CD4-positive, alpha-beta T cell treated with Interferon gamma for 1 hour (primary cell): ENCODE measurements at regions not wholly inside any gene's neighbourhood (a gene's known extent, or its start where the extent isn't known, plus 50 kb on each side); places are given as distances from the start of the nearest gene placed in this dataset.

Source experiments
- DNase-seq: peaks from one replicate; pipeline ENCODE4 v3.0.0-alpha.2; 2020

GRCh38 chr7:26065652-26066051 lies 86.3 kb upstream of the NFE2L3 start:
- no peak for DNase-seq

GRCh38 chr7:26066736-26067135 lies 85.3 kb upstream of the NFE2L3 start:
- no peak for DNase-seq

DNA sequence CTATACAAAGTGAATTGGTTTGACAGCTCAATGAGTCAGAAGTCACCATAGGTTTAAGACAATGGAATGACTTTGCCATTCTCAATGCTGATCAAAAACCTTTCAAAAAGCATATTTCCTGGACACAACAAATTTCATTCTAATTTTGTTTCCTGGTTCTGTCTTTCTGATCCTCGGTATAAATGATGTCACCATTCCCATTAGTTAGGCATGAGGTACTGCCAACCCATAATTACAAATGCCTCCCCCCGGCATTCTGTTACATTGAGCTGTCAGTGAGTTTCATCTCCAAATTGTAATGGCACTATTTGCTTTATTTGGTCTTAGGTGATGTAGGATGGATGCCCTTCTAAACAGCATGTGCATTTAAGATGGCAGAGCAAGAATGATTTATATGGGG lies 81.7 kb upstream of the NFE2L3 start:
- DNase-seq = no peak

DNA sequence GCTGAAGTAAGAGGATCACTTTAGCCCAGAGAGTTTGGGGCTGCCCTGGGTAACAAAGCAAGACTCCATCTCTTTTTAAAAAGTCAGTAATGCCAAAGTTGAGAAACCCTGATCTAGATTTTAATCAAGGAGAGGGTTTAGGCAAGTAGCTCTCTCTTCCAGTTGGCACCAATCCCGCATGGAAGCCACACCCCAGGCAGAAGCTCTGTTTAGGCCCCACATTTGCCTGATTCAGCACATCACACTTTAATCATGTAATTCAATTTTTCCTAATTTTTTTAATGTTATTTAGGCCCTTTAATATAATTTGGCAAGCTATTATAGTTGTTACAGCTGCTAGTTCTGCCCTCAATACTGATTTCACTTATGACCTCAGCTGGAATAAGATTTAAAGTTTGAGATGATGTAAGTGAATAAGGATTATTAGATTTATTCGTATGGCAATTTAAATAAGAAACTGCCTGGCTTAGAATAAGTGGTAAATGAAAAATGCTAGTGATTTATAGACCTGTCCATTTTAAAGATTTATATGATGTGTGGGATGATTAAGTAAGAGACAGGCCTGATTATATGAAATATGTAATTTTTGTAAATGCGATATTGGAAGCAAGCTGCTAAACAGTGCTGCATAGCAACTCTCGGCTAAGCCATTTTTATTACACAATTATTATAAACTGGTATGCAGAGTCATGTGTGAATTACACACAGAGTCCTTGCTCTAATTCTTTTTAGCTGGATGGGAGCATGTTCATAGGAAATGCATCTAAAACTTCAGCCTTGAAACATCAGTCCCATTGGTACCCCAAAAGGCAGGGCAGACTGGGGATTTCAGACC lies 80.2 kb upstream of the NFE2L3 start:
- no peak for DNase-seq

GRCh38 chr7:26073041-26073440 lies 79.0 kb upstream of the NFE2L3 start:
- DNase-seq = no peak

- no peak for DNase-seq
Observed at GRCh38 chr7:26074919-26075318, 77.1 kb upstream of the NFE2L3 start.

DNA sequence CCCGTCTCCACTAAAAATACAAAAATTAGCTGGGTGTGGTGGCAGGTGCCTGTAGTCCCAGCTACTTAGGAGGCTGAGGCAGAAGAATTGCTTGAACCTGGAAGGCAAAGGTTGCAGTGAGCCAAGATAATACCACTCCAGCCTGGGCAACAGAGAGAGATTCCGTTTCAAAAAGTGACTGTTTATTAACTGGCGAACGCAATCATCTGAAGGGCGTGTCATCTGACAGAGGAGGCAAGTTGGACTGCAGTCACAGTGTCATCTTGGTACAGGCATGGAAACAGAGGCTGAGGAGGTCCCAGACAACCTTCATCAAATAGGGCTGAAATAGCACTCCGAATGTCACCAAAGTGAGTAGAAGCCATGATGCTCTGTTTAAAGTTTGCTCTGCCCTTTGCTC lies 75.3 kb upstream of the NFE2L3 start:
- no peak for DNase-seq

DNA sequence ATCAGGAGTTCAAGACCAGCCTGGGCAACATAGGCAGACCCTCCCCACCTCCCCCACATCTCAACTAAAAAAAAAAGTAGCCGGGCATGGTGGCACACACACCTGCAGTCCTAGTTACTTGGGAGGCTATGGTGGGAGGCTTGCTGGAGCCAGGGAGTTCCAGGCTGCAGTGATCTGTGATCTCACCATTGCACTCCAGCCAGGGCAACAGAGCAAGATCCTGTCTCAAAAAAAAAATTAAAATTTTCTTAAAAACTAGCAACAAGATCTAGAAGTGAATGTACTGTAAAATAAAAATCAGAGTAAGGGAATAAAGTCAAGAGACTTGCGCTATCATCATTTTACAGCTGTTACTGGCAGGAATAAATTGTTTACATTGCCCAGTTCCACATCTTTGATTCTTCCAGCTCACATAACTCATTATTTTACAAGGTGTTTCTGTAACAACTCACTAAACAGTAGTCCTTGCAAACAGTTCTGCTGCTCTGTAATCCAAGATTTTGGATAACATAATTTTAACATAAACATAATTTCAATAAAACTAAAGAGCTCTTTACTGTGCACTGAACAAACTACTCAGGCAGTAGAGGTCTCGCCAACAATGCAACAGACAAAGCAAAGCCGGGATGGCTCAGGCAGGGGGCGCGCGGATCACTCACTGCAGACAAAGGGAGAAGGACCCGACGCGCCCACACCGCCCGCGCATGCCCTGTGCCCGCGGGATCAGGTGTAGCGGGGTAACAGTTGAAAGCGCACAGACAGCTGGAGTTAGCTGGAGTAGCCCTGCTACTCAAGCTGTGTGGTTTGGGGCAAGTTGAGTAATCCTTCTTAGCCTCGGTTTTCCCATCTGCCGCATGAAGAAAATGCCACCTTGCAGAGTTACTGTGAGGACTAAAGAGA lies 73.3 kb upstream of the NFE2L3 start:
- DNase-seq = peak; percentile 81

GRCh38 chr7:26081638-26082037 lies 70.4 kb upstream of the NFE2L3 start:
- DNase-seq = no peak

DNA sequence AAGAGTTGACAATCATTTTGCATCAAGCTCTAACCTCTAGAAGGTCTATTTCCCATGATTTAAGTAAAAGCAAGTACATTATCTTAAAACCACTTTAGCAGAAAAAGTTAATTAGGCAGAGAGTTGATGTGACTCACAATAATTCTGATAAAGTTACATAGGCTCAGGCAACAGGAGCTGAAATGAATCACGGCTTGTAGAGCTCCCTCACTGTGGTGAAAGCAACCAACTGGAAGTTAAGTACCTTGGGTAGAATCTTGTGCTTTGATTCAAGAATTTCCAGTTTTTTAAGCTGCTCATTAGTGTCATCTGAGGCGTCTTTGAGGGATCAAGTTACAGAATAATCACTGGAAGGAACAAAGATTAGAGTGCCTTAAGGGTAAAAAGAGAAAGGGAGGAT lies 68.9 kb upstream of the NFE2L3 start:
- no peak for DNase-seq

DNA sequence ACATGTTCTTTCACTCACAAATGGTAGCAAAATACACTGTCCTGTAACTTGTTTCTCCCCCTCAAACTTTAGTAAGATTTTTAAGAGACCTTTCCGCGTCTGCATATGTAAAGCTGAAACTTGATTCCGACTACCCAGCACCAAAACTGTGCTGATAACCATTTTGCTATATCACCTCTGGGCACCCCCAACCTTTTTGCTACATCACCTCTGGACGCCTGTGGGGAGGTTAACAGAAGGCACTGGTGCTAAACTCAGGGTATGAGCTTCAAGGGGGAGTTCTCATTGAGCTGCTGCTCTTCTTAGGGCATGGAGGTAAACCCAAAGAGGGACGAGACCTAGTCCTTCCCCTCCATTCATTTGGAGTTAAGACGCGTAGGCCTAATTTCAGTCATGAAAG lies 67.6 kb upstream of the NFE2L3 start:
- DNase-seq = no peak

DNA sequence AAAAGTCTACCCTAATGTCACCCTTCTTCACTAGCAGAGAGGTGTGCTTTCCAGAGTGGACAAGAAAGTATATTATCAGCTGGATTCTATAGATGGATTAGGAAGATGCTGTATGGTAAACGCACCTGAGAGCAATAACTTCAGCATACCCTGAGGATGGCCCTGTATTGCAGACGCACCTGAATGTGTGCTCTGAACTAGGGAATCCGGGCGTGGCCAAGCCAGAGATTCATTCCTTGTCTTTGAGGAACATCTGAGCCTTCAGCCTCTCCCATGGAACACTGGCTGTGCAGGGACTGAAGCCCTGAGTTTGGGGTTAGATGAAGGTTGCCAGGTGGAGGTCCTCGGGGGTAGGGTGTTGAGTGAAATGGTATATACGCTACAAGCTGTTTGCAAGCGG lies 66.2 kb upstream of the NFE2L3 start:
- DNase-seq = no peak

DNA sequence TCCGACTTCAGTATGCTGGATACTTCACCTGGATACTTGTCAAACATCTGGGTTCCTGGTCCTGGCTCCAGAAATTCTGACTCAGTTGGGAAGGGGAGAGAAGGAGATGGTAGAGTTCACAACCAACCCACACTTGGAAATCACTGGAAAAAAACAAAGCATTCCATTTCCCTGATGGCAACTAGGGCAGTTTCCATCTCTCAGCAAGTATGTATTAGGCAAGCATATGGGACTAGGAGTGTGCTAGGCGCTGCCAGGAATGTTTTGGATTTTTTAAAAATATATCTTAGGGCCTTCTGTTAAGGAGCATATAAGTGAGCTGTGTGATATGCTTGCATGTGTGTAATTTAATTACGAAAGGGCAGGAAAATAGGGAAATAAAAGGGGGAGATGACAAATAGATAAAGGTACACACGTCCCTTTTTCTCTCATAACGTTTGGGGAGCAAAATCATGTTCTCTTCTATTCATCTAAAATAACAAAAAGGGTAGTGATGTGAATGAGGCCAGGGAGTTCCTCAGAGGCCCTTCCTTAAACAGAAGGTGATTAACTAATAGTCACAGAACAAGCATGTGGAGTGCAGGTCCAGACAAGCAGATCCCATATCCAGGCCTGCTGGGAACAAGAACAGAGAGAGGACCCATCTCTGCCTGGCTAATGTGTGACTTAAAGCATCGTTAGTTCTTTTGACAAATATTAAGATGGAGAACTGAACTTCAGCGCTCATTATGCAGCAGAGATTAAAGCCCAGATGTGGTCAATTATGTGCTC lies 64.5 kb upstream of the NFE2L3 start:
- no peak for DNase-seq

DNA sequence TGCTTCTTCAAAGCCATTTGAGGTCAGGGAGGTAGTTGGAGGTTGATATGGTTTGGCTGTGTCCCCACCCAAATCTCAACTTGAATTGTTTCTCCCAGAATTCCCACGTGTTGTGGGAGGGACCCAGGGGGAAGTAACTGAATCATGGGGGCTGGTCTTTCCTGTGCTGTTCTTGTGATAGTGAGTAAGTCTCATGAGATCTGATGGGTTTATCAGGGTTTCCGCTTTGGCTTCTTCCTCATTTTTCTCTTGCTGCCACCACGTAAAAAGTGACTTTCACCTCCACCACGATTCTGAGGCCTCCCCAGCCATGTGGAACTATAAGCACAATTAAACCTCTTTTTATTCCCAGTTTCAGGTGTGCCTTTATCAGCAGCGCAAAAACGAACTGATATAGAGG lies 62.5 kb upstream of the NFE2L3 start:
- peak; percentile 38 for DNase-seq

DNA sequence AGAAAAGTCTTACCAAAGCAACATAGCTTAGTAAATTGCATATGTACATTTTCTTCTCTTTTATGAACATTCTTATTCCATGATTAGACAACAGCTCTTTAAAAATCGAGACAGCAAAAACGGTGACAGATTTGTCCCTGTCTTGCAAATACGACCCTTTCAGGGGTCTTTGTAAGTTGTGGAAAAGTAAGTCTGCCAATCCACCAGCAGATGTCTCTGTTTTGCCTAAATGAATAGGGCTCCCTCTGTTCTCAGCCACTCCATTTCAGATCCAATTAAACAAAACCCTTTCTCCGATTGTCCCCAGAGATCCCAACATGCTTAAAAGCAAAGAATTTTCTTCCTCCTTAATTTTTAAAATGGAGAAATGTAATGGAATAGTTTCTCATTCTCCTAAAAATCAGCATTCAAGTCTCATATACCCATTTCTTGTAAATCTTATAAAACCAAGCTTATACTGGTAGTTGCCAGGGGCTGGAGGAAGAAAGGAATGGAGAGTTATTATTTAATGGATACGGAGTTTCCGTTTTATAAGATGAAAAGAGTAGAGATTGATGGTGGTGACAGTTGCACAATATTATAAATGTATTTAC lies 61.0 kb upstream of the NFE2L3 start:
- DNase-seq = no peak

GRCh38 chr7:26091933-26092332 lies 60.1 kb upstream of the NFE2L3 start:
- no peak for DNase-seq

DNA sequence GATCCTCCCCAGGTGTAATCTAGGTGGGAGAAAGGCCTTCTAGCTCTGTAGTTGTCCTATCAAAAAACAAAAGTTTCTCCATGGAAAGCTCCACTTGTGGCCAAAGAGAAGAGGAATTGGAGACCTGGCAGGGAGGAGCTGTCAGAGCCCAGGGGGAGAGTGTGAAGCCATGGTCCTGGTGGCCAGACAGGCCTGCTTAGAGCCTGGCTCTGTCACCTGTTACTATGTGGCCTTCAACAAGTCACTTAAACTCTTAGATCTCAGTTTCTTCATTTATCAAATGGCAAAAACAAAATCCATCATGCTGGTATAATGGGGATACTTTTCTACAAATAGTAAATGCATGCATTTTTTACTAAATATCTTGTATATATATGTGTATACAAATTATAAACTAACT lies 59.0 kb upstream of the NFE2L3 start:
- no peak for DNase-seq

GRCh38 chr7:26096136-26096535 lies 55.9 kb upstream of the NFE2L3 start:
- DNase-seq = no peak

GRCh38 chr7:26097837-26098668 lies 53.9 kb upstream of the NFE2L3 start:
- no peak for DNase-seq

- DNase-seq = no peak
Observed at GRCh38 chr7:26099236-26099635, 52.8 kb upstream of the NFE2L3 start.

DNA sequence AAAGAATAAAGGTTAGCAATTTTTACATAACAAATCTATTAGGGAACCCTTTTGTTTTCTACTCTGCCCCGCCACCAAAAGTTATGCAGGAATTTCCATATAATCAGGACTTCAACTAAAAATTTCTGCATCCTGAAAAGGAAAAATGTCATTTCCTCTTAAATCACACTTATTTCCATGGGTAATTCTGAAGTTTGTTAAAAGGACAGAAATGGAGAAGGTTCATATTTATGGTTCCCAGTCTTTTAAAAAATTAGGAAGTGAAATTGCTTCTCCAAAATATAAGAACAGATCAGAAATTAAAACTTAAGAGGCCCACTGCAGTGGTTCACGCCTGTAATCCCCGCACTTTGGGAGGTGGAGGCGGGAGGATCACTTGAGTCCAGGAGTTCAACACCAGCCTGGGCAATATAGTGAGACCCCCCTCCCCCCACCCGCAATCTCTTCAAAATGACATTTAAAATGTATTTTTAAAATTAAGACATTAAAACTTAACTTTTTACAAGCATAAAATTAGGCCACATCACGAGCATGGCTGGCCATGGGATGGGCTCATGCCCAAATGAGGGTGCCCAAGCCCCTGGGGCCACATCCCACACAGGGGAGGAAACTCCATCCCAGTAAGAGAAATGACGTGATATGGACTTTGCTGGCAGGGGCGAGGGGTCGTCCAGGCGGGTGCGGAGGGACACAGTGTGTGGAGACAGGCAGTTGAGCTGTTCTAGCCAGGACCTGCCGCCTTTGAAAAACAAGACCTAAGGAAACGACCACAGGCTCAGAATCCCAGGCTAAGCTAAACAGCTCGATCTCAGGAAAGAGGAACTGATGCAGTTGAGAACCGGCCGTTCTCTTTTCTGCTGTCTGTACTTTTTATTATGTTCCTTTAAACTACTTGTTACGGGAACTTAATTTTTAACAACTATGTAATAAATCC lies 51.3 kb upstream of the NFE2L3 start:
- no peak for DNase-seq
